GM20431 (cell line): ENCODE measurements at regions not wholly inside any gene's neighbourhood (a gene's known extent, or its start where the extent isn't known, plus 50 kb on each side); places are given as distances from the start of the nearest gene placed in this dataset.
"Not testable (repeated sequence)": the region's sequence is repeated elsewhere in the genome, so short reads cannot be mapped to it uniquely, and the experiment has no call there.

ENCODE experiments used
- in situ Hi-C: fragments of 300-500 bp; cut with MseI, MboI; formaldehyde crosslinking; loops from one replicate; pipeline ENCODE4 v1.15.0; 2020; ENCODE audit warnings: low sequenced_read_pairs; ENCODE audit not compliant: unreplicated experiment

- in situ Hi-C loops, result no loop called here
These were observed 946.0 kb downstream of the RAB28 start for GRCh38 chr4:12538162-12538561.

GRCh38 chr4:12534684-12535083 is 949.5 kb downstream of the RAB28 start:
- in situ Hi-C loops, result no loop called here

GRCh38 chr4:12519426-12519825 is 964.7 kb downstream of the RAB28 start:
- in situ Hi-C loops, result no loop called here

- in situ Hi-C loops, result no loop called here
These were observed 976.2 kb downstream of the RAB28 start for GRCh38 chr4:12507868-12508481.

GRCh38 chr4:12500409-12500808 is 983.7 kb downstream of the RAB28 start:
- in situ Hi-C loops, result no loop called here

GRCh38 chr4:12499693-12500092 is 984.4 kb downstream of the RAB28 start:
- in situ Hi-C loops, result no loop called here

GRCh38 chr4:12495211-12495610 is 988.9 kb downstream of the RAB28 start:
- in situ Hi-C loops, result no loop called here

GRCh38 chr4:12492730-12493393 is 991.3 kb downstream of the RAB28 start:
- in situ Hi-C loops, result no loop called here

GRCh38 chr4:12488672-12489071 is 995.5 kb downstream of the RAB28 start:
- in situ Hi-C loops, result no loop called here

GRCh38 chr4:12487000-12487399 is 997.1 kb downstream of the RAB28 start:
- in situ Hi-C loops, result no loop called here

- in situ Hi-C loops, result no loop called here
These were observed 1012.1 kb downstream of the RAB28 start for GRCh38 chr4:12472087-12472486.

- in situ Hi-C loops, result no loop called here
These were observed 1012.9 kb downstream of the RAB28 start for GRCh38 chr4:12471193-12471592.

GRCh38 chr4:12461576-12461975 is 1022.6 kb downstream of the RAB28 start:
- in situ Hi-C loops, result not testable (repeated sequence)

GRCh38 chr4:12459126-12459525 is 1025.0 kb downstream of the RAB28 start:
- in situ Hi-C loops, result no loop called here

- in situ Hi-C loops, result no loop called here
These were observed 1025.5 kb downstream of the RAB28 start for GRCh38 chr4:12458621-12459020.

GRCh38 chr4:12452291-12452690 is 1023.6 kb upstream of the HS3ST1 start:
- in situ Hi-C loops, result no loop called here

GRCh38 chr4:12447451-12447850 is 1018.8 kb upstream of the HS3ST1 start:
- in situ Hi-C loops, result no loop called here

GRCh38 chr4:12446657-12447185 is 1018.0 kb upstream of the HS3ST1 start:
- in situ Hi-C loops, result no loop called here

GRCh38 chr4:12446256-12446655 is 1017.6 kb upstream of the HS3ST1 start:
- in situ Hi-C loops, result no loop called here

GRCh38 chr4:12445711-12446235 is 1017.1 kb upstream of the HS3ST1 start:
- in situ Hi-C loops, result no loop called here

GRCh38 chr4:12439633-12440305 is 1011.1 kb upstream of the HS3ST1 start:
- in situ Hi-C loops, result no loop called here
